ENCODE measurements at regions not wholly inside any gene's neighbourhood (a gene's known extent, or its start where the extent isn't known, plus 50 kb on each side); places are given as distances from the start of the nearest gene placed in this dataset.
"Not testable (repeated sequence)": the region's sequence is repeated elsewhere in the genome, so short reads cannot be mapped to it uniquely, and the experiment has no call there.

DNA sequence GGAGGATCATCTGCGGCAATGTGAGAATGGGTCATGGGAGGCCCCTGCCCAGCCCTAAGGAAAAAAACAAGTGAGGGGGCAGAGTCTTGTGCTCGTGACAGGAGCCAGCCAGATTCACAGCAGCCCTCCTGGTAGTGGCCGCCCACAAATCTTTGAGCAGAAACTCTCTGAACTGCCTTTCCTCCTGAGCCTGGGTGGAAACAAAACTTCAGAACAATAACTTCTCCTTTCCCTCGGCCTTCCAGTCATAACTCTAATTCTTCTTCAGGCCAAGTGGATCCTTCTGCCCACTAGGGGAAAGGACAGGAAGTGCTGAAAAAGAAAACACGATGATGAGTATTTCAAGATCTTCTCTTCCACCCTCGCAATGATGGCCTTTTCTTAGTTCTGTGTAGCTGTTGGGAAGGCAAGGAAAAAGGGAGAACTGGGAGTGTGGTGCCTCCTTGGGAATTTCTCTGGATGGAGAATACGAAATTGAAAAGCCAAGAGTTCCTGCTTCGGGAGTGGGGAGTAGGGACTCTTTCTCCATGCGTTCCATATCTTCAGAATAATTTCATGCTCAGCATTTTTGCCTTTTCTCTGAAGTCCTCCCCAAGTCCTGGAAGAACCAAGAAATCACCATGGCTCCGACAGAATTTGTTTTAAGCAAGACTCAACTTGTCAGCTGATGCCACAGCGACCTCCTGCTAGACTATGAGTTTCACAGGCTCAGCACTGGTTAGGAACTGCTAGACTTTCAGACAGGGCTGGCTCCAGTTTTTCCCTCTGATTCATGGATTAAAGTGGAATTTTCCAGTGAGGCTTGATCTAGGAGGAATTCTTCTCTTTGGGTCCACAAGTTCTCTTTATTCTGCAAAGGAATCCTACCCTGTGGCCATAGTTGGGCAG is 188.9 kb downstream of the CAND1 start:
- DNase-seq, result no peak

DNA sequence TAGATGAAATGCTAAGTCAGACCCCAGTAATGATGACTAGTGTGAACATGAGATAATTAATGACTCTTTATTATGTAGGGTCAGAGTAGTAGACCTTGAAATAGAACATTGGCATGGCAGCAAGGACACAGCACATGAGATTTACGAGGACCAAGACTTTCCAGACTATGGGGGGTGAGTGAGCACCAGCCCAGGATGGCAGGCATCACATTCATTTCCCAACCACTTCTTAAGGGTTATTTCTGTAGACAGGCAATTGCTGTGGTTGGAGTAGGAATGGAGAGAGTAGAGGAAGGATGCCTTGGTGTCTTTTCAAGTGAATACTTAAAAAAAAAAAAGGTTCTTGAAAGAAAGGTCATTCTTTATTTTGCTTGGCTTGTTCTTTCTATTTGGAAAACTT is 189.4 kb upstream of the DYRK2 start:
- DNase-seq, result no peak

DNA sequence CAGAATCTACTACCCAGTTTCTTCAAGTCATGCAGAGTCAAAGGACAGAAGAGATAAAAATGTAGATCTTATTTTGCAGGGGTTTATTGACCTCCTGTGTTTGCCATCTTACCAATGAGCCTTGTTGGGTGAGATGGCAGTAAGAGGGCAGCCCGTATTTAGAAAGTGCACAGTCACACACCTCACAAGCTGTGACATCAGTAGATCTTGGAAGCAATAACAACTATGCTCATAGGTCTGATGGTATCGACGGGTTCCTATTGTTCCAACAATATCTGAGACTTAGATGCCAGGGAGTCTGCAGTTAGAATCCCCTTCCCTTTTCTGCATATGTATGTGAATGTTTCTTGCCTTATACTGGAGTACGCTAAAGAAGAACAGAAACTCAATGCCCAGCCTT is 189.0 kb upstream of the DYRK2 start:
- DNase-seq, result no peak

DNA sequence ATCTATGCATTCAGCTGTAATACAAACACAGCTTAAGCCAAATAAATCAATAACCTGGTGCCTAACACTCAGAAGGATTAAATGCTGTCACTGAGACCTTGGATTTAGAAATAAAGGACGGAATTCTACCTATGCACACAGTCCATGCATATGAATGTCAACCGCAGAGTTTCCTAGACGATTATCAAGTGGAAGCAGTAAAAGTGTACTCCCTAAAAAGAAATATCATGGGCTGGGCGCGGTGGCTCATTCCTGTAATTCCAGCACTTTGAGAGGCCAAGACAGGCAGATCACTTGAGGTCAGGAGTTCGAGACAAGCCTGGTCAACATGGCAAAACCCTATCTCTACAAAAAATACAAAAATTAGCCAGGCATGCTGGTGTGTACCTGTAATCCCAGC is 188.2 kb upstream of the DYRK2 start:
- DNase-seq, result no peak

DNA sequence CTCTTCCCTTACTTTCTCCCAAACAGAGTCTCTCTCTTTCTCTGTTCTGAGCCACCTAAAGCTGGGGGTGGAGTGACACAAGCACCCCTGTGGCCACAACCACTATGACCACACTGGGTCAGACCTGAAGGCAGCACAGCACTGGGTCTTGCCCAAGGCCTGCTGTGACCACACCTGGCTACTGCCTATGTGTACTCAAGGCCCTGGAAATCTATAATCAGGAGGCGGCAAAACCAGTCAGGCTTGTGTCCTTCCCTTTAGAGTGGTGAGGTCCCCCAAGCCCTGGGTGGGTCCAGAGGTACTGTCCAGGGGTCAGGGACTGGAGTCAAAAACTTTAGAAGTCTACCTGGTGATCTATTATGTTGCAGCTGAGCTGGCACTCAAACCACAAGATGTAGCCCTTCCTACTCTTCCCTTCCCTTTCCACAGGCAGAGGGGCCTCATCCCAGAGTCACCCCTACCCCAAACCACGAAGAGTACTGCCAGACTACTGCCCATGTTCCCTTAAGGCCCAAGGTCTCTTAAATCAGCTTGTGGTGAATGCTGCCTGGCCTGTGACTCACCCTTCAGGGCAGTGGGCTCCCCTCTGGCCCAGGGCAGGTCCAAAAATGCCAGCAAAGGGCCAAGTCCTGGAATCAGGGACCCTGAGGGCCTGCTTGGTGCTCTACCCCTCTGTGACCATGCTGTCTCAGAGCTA is 179.8 kb upstream of the DYRK2 start:
- no peak for DNase-seq

DNA sequence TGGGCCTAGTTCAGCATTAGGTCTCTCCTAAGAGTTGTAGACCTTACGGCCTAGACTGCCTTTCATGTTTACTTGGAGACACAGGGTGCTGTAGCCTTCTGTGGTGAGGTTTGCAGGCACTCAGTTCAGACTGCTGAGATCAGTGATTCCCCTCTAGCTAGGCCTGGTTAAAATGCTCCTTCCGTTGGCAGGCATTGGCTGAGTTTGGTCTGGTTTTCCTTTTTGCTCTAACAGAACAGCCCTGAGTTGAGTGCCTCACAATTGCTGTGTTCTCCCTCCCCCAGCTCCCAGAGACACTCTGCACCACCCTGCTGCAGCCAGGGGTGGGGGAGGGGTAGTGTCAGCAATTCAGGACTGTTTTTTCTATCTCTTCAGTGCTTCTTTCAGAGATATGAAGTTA is 178.9 kb upstream of the DYRK2 start:
- no peak for DNase-seq

DNA sequence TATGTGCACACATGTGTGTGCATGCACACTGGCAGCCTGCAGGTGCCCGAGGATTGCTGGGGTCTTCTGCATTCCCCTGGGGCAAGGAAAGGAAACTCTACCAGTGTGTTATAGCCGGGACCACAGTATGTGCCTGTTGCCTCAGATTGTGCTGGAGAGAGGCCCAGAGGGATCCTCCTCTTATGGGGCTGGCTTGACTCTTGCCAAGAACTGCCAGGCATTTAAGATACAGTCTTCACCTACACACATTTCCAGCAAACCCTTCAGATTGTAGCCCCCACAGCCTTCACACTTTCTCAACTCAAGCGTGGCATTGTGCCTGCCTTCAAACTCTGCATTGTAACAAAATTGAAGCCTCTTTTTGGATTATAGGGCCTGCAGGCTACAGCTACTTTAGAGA is 176.7 kb upstream of the DYRK2 start:
- no peak for DNase-seq

DNA sequence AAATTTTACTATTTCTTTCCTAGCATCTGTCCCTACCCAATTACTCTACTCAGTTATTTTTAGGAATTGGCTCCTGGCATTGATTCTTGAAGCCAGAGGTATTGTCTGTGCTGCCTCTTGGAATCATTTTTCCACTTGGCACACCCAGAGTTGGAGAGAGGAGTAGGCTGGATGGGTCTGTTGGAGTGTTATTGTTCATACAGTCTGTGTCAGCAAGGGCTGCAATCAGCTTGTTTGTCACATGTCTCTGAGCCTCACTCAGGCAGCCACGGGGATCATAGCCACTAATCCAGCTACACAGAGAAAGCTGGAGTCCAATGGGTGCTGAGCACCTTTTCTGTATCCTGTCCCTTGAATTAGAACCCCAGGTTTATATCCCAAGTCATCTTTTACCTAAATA is 176.0 kb upstream of the DYRK2 start:
- DNase-seq, result no peak

DNA sequence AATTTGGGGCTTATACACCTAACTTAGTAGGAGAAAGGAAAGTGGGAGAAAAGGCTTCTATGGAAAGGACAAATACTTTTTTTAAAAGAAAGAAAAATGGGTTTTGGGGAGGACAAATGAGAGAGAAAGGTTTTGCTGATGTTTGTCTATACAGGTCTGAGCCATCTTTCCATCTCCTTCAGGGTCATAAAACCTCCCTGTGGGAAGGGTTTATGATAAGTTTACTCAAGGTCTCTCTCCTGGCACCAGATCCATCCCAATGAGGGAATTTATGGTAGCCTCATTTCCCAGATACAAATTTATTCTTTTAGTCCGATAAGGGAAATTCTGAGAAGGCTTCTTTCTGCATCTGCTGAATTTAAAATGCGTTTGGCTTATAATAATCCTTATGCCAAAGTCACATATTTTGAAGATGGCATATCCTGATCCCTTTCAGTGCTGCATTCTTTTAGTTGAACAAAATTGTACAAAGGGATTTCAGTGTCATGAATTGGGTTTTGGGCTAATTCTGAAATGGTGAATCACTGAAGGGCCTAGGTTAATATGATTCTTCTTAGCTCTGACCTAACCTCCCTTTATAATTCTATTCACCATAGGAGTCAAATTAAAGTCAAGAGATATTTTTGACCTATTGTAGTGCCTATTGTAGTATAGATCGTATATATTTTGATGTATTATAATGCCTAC is 173.5 kb upstream of the DYRK2 start:
- no peak for DNase-seq

DNA sequence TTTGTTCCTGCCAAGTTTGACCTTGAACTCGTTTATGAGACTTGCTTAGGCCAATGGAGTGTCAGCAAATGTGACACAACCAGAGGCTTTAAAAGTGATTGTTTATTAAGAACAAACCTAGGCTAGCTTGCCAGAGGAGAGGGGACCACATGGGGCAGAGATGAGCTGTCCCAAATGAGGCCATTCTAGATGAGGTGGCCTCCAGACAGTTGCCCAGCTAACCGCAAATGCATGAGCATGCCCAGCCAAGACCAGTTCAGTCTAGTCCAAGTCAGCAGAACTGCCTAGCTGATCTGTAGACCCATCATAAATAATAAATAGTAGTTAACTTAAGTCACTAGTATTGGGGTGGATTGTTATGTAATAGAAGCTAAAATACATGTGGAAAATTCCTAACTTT is 172.8 kb upstream of the DYRK2 start:
- DNase-seq, result no peak

DNA sequence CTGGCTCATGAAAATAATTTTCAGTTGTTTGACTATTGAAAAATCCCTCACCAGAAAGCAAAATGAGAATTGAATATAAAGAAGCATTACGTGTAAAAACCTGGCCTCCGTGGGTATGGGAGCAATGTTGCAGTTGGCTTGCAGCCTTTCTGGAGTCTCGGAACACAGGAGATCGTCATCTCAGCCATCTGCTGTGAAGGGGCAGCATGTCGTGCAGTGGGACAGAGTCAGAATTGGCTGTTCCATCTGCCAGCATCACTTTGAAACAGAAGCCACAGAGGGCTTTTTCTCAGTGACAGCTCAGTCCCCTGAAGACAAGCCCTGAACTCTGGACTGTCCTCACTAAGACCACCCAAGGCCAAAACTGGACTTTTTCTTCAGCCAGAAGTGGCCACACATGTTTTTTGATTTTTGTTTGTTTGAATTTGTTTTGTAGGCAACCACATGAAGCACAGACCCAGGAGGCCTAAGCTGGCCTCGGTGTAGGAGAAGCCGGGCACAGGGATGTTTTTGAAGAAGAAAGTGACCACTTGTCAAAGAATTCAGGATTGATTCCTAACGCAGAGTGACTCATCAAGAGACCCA is 170.8 kb upstream of the DYRK2 start:
- DNase-seq, result no peak

DNA sequence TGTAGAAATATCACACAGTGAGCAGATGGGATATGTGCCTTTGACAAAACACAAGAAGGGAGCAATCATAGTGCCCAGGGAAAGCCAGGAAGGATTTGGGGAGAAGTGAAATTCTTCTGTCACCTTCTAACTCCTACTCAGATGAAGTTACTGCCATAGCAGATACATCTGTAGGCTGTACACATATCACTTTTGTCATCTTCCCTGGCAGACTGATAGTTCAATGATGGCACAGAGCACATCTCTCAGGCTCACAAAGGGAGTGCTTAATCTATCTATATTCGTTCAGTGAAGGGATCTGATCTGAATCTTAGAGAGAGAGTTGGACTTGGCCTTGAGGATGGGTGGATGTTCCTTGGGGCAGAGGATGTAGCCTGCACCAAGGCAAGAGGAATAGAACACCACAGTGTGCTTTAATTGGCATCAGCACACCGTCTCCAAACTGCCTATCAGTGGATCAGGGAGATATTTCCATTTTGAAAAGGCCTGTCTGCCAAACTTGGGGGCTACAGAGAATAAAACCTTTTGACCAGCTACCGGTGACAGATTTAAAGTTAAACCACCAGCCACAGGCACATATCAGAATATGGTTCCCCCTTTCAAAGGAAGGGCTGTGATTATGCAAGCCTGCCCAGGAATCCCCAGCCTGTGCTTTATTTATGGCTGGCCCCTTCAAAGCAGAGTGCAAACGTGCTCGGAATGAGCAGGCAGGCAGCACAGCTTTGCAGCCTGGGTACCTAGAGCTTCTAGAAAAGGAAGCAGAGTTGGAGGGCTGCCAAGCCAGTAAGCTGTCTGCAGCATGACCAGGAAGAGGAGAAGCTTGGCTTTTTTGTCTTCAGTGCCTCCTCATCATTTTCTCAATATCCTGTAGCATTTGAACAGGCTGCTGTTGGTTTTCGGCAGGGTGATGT is 165.5 kb upstream of the DYRK2 start:
- no peak for DNase-seq

DNA sequence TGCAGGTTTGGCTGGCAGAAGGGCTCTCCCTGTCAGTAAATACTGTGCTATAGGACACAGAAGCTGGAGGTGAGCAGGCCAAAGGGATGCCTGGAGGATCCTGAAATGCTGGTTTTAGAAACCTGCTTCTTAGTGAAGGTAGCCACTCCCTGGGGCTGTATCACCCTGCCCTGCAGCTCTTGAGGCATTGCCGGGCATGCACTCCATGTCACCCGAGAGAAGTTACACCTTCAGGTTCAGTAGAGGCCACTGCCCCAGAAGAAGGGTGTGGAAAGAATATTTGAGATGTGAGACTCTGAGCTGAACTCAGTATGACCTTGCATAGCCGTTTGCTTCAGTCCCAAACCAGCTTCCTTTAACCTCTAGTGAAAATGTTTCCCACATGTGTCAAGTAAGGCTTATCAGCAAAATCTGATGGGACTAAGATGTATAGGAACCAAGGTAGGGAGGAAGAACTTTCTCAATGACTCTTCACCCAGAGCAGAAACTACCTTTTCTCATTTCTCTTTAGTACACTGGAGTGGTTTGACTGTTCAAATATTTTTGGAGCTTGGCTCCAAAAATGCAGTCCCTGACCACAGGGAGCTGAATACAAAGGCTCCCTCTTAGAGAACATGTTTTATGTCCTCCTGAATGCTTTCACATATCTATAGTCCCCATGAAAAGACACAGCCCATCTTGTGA is 164.5 kb upstream of the DYRK2 start:
- DNase-seq, result no peak

DNA sequence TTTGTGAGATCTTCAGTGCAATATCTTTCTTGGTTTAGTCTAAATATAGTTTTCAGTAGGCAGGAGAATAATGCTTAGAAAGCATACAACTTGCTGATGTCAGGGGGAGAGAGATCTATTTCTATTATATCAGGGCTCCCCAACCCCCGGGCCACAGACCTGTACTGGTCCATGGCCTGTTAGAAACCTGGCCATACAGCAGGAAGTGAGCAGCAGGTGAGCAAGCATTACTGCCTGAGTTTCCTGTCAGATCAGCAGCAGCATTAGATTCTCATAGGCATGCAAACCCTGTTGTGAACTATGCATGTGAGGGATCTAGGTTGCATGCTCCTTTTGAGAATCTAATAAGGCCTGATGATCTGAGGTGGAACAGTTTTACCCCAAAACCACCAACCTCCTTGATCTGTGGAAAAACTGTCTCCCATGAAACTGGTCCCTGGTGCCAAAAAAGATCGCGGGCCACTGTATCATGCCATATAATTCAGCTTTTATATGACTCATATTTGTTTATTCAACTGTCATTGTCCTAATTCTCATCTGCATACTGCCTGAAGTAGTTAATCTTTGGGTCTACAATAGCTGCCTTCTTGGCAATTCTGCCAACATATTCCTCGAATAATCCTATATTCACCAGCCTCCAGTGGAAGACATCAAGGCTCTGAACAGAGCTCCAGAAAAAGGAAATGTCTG is 163.6 kb upstream of the DYRK2 start:
- DNase-seq, result no peak

DNA sequence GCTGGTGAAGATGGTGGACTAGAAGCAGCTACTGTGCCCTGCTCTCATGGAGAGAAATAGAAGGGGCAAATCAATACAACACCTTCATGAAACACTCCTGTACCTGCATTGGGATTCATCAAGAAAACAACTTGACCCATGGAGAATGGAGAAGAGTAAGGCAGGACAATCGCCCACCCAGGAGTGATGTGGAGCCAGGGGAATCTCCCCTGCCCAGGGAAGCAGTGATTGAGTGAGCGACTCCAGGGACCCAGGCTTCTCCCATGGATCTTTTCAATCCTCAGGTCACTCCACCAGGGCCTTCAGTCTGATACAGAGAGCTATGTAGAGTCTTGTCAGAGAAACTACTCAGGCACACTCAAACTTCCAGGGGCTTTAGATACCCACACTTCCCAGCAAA is 161.9 kb upstream of the DYRK2 start:
- DNase-seq, result no peak

DNA sequence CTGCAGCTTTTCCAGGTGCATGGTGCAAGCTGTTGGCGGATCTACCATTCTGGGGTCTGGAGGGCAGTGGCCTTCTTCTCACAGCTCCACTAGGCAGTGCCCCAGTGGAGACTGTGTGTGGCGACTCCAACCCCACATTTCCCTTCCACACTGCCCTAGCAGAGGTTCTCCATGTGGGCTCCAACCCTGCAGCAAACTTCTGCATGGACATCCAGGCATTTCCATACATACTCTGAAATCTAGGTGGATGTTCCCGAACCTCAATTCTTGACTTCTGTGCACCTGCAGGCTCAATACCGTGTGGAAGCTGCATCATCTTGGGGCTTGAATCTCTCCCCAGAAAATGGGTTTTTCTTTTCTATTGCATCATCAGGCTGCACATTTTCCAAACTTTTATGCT is 160.2 kb upstream of the DYRK2 start:
- DNase-seq, result not testable (repeated sequence)

DNA sequence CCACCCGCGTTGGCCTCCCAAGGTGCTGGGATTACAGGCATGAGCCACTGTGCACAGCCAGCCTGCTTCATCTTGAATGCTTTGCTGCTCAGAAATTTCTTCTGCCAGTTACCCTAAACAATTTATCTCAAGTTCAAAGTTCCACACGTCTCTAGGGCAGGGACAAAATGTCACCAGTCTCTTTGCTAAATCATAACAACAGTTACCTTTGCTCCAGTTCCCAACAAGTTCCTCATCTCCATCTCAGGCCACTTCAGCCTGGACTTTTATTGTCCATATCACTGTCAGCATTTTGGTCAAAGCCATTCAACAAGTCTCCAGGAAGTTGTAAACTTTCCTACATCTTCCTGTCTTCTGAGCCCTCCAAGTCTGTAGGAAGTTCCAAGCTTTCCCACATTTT is 159.5 kb upstream of the DYRK2 start:
- no peak for DNase-seq

DNA sequence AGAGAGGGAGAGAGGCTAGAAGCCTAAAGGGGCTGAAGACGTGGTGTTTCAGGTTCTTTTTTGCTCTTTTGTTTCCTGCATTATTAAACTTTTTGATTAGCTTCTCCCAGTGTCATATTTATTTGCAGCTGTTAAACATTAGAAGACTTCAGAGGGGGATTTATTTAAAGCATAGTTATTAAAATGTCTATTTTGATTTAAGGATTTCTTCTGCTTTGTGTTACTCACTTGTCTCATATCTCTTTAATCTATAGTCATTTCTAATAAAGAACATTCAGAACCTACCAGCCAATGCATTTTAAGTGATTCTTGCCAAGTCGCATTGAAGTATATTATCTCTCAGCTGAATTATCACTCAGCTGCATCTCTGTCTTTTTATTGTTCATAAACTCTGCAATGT is 152.0 kb upstream of the DYRK2 start:
- DNase-seq, result no peak

DNA sequence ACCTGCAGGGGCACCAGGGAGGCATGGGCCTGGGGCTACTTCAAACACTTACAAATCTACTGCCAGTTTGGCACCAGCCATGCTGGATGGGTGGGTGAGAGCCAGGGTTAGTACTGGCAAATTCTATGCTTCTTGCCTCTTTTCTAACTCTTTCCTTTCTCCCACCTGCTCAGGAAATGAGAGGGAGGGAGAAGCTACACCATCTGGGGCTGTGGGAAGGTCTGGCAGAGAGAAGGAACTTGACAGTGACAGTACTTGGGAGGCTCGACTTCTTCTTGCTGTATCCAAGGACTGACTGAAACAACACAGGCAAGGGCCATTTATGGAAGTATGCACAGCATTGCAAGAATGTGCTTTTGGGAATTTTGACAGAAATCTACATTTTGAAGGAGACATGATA is 149.6 kb upstream of the DYRK2 start:
- no peak for DNase-seq

DNA sequence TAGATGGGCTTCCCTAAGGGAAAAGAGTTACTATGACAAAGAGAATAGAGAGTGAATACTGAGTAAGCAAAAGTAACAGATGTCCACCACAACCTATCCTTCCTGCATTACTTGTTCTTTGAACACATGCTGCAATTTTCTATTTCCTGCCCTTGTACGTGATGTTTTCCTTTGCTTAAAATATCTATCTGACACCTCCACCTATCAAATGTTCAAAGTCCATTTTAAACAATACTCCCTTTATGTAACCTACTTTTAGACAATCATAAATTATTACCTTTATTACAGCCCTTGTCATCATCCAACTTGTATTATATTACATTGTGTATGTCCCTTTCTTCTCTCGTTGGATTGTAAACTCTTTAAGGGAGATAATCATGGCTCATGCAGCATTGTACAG is 147.2 kb upstream of the DYRK2 start:
- no peak for DNase-seq

DNA sequence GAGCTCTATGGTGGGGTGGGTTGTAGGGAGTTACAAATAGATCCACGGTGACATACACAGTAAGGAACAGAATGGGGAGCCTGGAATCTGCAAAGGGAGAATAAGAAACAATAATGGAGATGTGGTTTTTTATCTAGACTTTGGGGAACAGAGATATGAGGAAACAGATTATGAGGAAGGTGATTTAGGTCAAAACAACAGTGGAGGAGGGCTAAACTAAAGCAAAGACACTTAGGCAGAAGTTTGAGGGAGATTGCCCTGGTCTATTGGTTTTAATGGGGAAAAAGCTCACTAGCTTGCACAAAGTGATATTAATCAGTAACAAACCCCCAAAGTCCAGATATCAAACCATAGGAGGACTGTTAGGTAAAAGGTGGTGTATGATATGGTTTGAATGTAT is 144.5 kb upstream of the DYRK2 start:
- no peak for DNase-seq

Measured in 8988T (cell line).